ENCODE measurements at regions not wholly inside any gene's neighbourhood (a gene's known extent, or its start where the extent isn't known, plus 50 kb on each side); places are given as distances from the start of the nearest gene placed in this dataset.

- TF ChIP-seq, protein P1, sequence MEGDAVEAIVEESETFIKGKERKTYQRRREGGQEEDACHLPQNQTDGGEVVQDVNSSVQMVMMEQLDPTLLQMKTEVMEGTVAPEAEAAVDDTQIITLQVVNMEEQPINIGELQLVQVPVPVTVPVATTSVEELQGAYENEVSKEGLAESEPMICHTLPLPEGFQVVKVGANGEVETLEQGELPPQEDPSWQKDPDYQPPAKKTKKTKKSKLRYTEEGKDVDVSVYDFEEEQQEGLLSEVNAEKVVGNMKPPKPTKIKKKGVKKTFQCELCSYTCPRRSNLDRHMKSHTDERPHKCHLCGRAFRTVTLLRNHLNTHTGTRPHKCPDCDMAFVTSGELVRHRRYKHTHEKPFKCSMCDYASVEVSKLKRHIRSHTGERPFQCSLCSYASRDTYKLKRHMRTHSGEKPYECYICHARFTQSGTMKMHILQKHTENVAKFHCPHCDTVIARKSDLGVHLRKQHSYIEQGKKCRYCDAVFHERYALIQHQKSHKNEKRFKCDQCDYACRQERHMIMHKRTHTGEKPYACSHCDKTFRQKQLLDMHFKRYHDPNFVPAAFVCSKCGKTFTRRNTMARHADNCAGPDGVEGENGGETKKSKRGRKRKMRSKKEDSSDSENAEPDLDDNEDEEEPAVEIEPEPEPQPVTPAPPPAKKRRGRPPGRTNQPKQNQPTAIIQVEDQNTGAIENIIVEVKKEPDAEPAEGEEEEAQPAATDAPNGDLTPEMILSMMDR (conservative IDR thresholded peaks at IDR 0.05): no peak
- TF ChIP-seq ZFX (IDR thresholded peaks at IDR 0.05): no peak
These were observed 703.0 kb upstream of the NUDT12 start for GRCh38 chr5:104265531-104266140.
